NCI-H748 treated with DMSO at 0.1 percent for 48 hours (cell line): ENCODE measurements at regions not wholly inside any gene's neighbourhood (a gene's known extent, or its start where the extent isn't known, plus 50 kb on each side); places are given as distances from the start of the nearest gene placed in this dataset.

ENCODE experiments used
- DNase-seq: peaks from one replicate; lab custom pipeline; 2025; lab: John Stamatoyannopoulos, UW

GRCh38 chr11:11173316-11174025 lies 179.6 kb downstream of the CSNK2A3 start:
- DNase-seq: no peak

GRCh38 chr11:11171854-11172253 lies 181.2 kb downstream of the CSNK2A3 start:
- DNase-seq: no peak

- DNase-seq: no peak
Observed at GRCh38 chr11:11171285-11171684, 181.8 kb downstream of the CSNK2A3 start.

GRCh38 chr11:11170352-11171084 lies 182.5 kb downstream of the CSNK2A3 start:
- DNase-seq: no peak

GRCh38 chr11:11169715-11170351 lies 183.2 kb downstream of the CSNK2A3 start:
- DNase-seq: no peak

- DNase-seq: no peak
Observed at GRCh38 chr11:11167806-11168205, 185.2 kb downstream of the CSNK2A3 start.

- no peak for DNase-seq
Observed at GRCh38 chr11:11164334-11164690, 188.7 kb downstream of the CSNK2A3 start.

GRCh38 chr11:11163669-11164333 lies 189.2 kb downstream of the CSNK2A3 start:
- no peak for DNase-seq

GRCh38 chr11:11163236-11163635 lies 189.8 kb downstream of the CSNK2A3 start:
- DNase-seq: no peak

GRCh38 chr11:11157185-11157584 lies 195.9 kb downstream of the CSNK2A3 start:
- DNase-seq: no peak

- DNase-seq: no peak
Observed at GRCh38 chr11:11155962-11156815, 196.9 kb downstream of the CSNK2A3 start.

- DNase-seq: no peak
Observed at GRCh38 chr11:11152877-11153276, 200.2 kb downstream of the CSNK2A3 start.

GRCh38 chr11:11149671-11150459 lies 203.2 kb downstream of the CSNK2A3 start:
- no peak for DNase-seq

GRCh38 chr11:11148596-11148995 lies 204.5 kb downstream of the CSNK2A3 start:
- DNase-seq: no peak

GRCh38 chr11:11148104-11148509 lies 204.9 kb downstream of the CSNK2A3 start:
- DNase-seq: no peak

- DNase-seq: no peak
Observed at GRCh38 chr11:11146830-11147229, 206.2 kb downstream of the CSNK2A3 start.

- no peak for DNase-seq
Observed at GRCh38 chr11:11143849-11144248, 209.2 kb downstream of the CSNK2A3 start.

GRCh38 chr11:11142430-11142829 lies 210.6 kb downstream of the CSNK2A3 start:
- DNase-seq: no peak

GRCh38 chr11:11141065-11141464 lies 212.0 kb downstream of the CSNK2A3 start:
- DNase-seq: no peak

GRCh38 chr11:11140510-11140909 lies 212.5 kb downstream of the CSNK2A3 start:
- no peak for DNase-seq

- no peak for DNase-seq
Observed at GRCh38 chr11:11137339-11137738, 215.7 kb downstream of the CSNK2A3 start.
